Astrocyte of the cerebellum (primary cell): ENCODE measurements at regions not wholly inside any gene's neighbourhood (a gene's known extent, or its start where the extent isn't known, plus 50 kb on each side); places are given as distances from the start of the nearest gene placed in this dataset.

Experiments used
- DNase-seq: peaks from one replicate; pipeline ENCODE4 v3.0.0-alpha.2; 2011; ENCODE audit warnings: low read depth
- H3K4me3 ChIP-seq: 2 replicates; pipeline ENCODE4 v1.5.1; 2011; ENCODE audit warnings: mild to moderate bottlenecking, low read depth, low read length, moderate library complexity
- CTCF ChIP-seq: IDR thresholded peaks from 2 replicates; pipeline ENCODE4 v1.5.1; 2012; ENCODE audit warnings: low read length, low read depth, moderate library complexity, mild to moderate bottlenecking; ENCODE audit errors: missing control alignments
- in situ Hi-C: cut with HindIII; loops from 2 replicates; pipeline ENCODE4 v1.10.0; 2017; ENCODE audit warnings: low sequenced_read_pairs

GRCh38 chr11:71330349-71330748 is 78.0 kb upstream of the SHANK2 start:
- no peak for TF ChIP-seq CTCF
- in situ Hi-C loops = no loop called here
- H3K4me3 ChIP-seq = no peak overlapping the region
- no peak for DNase-seq

GRCh38 chr11:71329786-71330185 is 77.4 kb upstream of the SHANK2 start:
- no peak for TF ChIP-seq CTCF
- in situ Hi-C loops = no loop called here
- H3K4me3 ChIP-seq = no peak overlapping the region
- no peak for DNase-seq

GRCh38 chr11:71329165-71329510 is 76.8 kb upstream of the SHANK2 start:
- TF ChIP-seq CTCF = no peak
- no peak overlapping the region for H3K4me3 ChIP-seq
- in situ Hi-C loops = no loop called here
- no peak for DNase-seq

GRCh38 chr11:71327156-71328085 is 75.0 kb upstream of the SHANK2 start:
- in situ Hi-C loops = no loop called here

GRCh38 chr11:71326328-71326940 is 74.1 kb upstream of the SHANK2 start:
- no peak for DNase-seq

More at GRCh38 chr11:71327156-71328085, 75.0 kb upstream of the SHANK2 start:
- no peak for TF ChIP-seq CTCF
- DNase-seq = no peak
- H3K4me3 ChIP-seq = no peak overlapping the region

More at GRCh38 chr11:71326328-71326940, 74.1 kb upstream of the SHANK2 start:
- no peak for TF ChIP-seq CTCF
- in situ Hi-C loops = no loop called here
- H3K4me3 ChIP-seq = no peak overlapping the region
